ENCODE measurements at regions not wholly inside any gene's neighbourhood (a gene's known extent, or its start where the extent isn't known, plus 50 kb on each side); places are given as distances from the start of the nearest gene placed in this dataset.
A peak's percentile ranks its signal among the peaks of the same experiment; 100 is the strongest.

DNA sequence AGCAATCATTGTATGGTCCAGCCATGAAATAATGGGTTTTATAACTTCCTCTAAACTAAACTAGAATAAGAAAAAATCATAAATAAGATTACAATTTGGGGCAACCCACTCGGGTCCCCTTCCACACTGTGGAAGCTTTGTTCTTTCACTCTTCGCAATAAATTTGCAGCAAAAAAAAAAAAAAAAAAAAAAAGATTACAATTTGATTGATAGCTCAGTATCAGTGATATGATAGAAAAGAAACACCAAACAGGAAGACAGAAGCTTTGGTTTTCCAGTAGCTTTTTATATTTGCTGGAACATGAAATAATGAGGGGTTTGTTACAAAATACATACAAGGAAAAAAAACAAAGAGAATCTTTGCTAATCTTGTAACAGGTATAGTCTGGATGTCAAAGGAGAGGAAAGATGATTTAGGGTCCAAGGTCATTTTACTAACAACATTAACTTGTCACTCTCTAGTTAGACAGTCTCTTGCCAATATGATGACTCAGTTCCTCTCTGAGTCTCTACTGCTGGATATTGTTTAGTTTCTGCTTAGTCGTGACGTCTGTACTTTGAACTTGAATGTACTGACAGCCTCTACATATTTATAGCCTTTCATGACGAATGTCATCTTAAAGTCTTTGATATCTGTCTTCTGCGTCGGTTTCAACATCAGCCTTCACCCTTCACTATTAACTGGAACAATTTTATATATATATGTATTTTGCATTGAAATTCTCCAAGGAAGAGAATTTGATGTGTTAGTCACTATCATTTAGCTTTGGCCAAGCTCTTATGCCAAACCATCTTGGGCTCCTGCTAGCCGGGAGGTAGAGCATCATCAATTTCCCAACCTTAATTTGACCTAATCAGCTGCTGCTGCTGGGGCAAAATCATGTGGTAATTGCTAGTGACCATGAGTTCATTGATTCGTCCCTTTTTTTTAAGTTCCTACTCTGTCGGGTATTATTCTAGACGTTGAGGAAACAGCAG lies 213.1 kb upstream of the STXBP5 start (continued):
- no peak for TF ChIP-seq ZNF558 (CRISPR knock-in tag; IDR thresholded peaks at IDR 0.05; ENCODE audit: borderline replicate concordance)
- no peak for TF ChIP-seq NFYB (CRISPR knock-in tag; IDR thresholded peaks at IDR 0.05)
- TF ChIP-seq ZNF121 (CRISPR knock-in tag; IDR thresholded peaks at IDR 0.05), result no peak
- no peak for TF ChIP-seq ZNF296 (CRISPR knock-in tag; conservative IDR thresholded peaks at IDR 0.05)
- no peak for TF ChIP-seq ZNF205 (CRISPR knock-in tag; IDR thresholded peaks at IDR 0.05)
- no peak for TF ChIP-seq GZF1 (CRISPR knock-in tag; IDR thresholded peaks at IDR 0.05)
- no peak for TF ChIP-seq ZNF660 (CRISPR knock-in tag; IDR thresholded peaks at IDR 0.05; ENCODE audit: borderline replicate concordance, low read depth)
- no peak for TF ChIP-seq ZNF878 (CRISPR knock-in tag; IDR thresholded peaks at IDR 0.05)
- TF ChIP-seq, protein P1, sequence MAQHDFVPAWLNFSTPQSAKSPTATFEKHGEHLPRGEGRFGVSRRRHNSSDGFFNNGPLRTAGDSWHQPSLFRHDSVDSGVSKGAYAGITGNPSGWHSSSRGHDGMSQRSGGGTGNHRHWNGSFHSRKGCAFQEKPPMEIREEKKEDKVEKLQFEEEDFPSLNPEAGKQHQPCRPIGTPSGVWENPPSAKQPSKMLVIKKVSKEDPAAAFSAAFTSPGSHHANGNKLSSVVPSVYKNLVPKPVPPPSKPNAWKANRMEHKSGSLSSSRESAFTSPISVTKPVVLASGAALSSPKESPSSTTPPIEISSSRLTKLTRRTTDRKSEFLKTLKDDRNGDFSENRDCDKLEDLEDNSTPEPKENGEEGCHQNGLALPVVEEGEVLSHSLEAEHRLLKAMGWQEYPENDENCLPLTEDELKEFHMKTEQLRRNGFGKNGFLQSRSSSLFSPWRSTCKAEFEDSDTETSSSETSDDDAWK (CRISPR knock-in tag; IDR thresholded peaks at IDR 0.05), result no peak
- TF ChIP-seq ARHGAP35 (CRISPR knock-in tag; IDR thresholded peaks at IDR 0.05; ENCODE audit: borderline replicate concordance), result no peak
- TF ChIP-seq ZEB1 (IDR thresholded peaks at IDR 0.05; ENCODE audit: insufficient replicate concordance, low read depth), result no peak
- TF ChIP-seq CHD4 (IDR thresholded peaks at IDR 0.05; ENCODE audit: borderline replicate concordance, low read length), result no peak
- peak; percentile 45; the same call in 1 of the 2 replicates for TF ChIP-seq HNF4G (IDR thresholded peaks at IDR 0.05; ENCODE audit: borderline replicate concordance, low read depth, low read length)
- peak; percentile 72; the same call in 1 of the 2 replicates for TF ChIP-seq HNF4G (CRISPR knock-in tag; IDR thresholded peaks at IDR 0.05; ENCODE audit: borderline replicate concordance, low read depth)
- TF ChIP-seq GPN1 (CRISPR knock-in tag; IDR thresholded peaks at IDR 0.05; ENCODE audit: borderline replicate concordance), result no peak
- no peak for TF ChIP-seq ZNF720 (CRISPR knock-in tag; IDR thresholded peaks at IDR 0.05)
- TF ChIP-seq, protein P2, sequence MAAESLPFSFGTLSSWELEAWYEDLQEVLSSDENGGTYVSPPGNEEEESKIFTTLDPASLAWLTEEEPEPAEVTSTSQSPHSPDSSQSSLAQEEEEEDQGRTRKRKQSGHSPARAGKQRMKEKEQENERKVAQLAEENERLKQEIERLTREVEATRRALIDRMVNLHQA (CRISPR knock-in tag; IDR thresholded peaks at IDR 0.05), result no peak
- no peak for TF ChIP-seq SRSF9 (IDR thresholded peaks at IDR 0.05; ENCODE audit: borderline replicate concordance, insufficient read depth, low read depth, low read length, poor library complexity, severe bottlenecking)
- TF ChIP-seq FOSL2 (CRISPR knock-in tag; IDR thresholded peaks at IDR 0.05), result peak; percentile 92
- TF ChIP-seq REL (CRISPR knock-in tag; conservative IDR thresholded peaks at IDR 0.05), result no peak
- no peak for TF ChIP-seq SRF (IDR thresholded peaks at IDR 0.05; ENCODE audit: low read depth, low read length)
- TF ChIP-seq ZNF329 (CRISPR knock-in tag; IDR thresholded peaks at IDR 0.05; ENCODE audit: low read depth), result no peak
- no peak for TF ChIP-seq ZNF367 (CRISPR knock-in tag; IDR thresholded peaks at IDR 0.05; ENCODE audit: borderline replicate concordance)
- no peak for TF ChIP-seq HNRNPH1 (optimal IDR thresholded peaks at IDR 0.05; ENCODE audit: low read depth, low read length)
- no peak for TF ChIP-seq PAF1 (CRISPR knock-in tag; IDR thresholded peaks at IDR 0.05)
- TF ChIP-seq NFE2L2 (IDR thresholded peaks at IDR 0.05; ENCODE audit: low read length), result no peak
- TF ChIP-seq, protein P3, sequence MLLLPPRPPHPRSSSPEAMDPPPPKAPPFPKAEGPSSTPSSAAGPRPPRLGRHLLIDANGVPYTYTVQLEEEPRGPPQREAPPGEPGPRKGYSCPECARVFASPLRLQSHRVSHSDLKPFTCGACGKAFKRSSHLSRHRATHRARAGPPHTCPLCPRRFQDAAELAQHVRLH (CRISPR knock-in tag; IDR thresholded peaks at IDR 0.05; ENCODE audit: borderline replicate concordance, low read depth), result no peak
- TF ChIP-seq KLF16 (CRISPR knock-in tag; IDR thresholded peaks at IDR 0.05), result peak in 1 of 2 experiments; percentile 62; a peak in 1 of 4 replicates
- TF ChIP-seq ZNF460 (CRISPR knock-in tag; IDR thresholded peaks at IDR 0.05; ENCODE audit: borderline replicate concordance), result no peak
- TF ChIP-seq STAT5B (CRISPR knock-in tag; IDR thresholded peaks at IDR 0.05), result no peak
- TF ChIP-seq POLR2AphosphoS5 (IDR thresholded peaks at IDR 0.05; ENCODE audit: low read depth, low read length), result no peak
